Stromal cell of bone marrow (primary cell): ENCODE measurements at regions not wholly inside any gene's neighbourhood (a gene's known extent, or its start where the extent isn't known, plus 50 kb on each side); places are given as distances from the start of the nearest gene placed in this dataset.
A peak's percentile ranks its signal among the peaks of the same experiment; 100 is the strongest.
"Not testable (repeated sequence)": the region's sequence is repeated elsewhere in the genome, so short reads cannot be mapped to it uniquely, and the experiment has no call there.

ENCODE experiments used
- DNase-seq: peaks from one replicate; pipeline ENCODE4 v3.0.0-alpha.2; 2012; ENCODE audit warnings: low read depth

DNA sequence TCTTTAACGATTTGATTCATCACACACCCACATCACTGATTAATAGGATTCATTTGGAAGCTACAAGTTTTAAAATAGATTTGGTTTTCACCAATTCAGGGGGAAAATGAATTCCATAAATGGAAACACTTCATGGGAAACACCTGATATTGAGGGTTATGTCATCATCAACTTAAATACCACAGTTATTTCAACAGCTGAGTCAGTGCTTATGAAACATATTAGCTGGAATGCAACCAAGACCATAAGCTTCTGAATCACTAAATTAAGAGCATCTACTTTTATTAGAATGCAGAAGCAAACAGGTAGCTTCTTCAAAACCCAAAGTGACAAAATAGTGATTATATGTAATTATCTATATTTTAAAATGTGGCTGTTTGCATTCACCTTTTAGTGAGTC is 207.8 kb upstream of the DCAF8L1 start:
- DNase-seq: peak; percentile 15

- DNase-seq: no peak
These were observed 207.3 kb upstream of the DCAF8L1 start for GRCh38 chrX:28188526-28188925.

DNA sequence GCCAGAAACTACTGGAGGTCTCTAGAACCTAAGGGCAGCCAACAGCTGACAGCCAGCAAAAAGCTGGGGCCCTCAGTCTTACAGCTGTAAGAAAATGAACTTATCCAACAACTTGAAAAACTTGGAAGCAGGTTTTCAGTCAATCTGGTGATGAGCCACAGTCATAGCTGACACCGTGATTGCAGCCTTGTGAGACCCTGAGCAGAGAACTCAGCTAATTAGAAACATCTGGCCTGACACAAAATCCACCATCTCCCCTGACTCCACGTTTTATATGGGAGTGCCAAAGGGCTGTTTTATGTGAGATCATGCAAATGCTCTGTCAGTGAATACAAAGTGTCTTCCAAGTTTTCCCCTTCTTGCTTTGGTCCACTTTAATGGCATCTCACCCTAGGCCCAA is 198.8 kb upstream of the DCAF8L1 start:
- DNase-seq: no peak

DNA sequence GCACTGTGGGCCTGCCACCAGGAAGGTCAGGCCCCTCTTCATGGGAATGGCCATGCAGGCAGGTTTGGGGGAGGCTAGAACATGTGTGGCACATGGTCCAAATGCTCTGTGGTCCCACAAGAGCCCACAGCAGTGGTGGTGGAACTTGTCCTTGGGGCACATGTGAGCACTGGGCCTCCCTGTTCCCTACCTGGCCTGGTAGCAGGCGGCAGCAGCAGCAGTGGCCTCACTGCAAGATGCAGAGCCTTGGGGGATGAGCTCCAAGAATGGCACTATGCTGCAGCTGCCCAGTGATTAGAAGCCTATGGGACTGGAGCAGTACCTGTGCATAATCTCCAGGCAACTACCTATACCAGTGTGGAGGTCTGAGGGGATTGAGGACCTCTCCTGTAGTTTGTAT is 197.0 kb upstream of the DCAF8L1 start:
- no peak for DNase-seq

- no peak for DNase-seq
These were observed 196.0 kb upstream of the DCAF8L1 start for GRCh38 chrX:28177202-28177601.

- DNase-seq: no peak
These were observed 189.5 kb upstream of the DCAF8L1 start for GRCh38 chrX:28170713-28171112.

DNA sequence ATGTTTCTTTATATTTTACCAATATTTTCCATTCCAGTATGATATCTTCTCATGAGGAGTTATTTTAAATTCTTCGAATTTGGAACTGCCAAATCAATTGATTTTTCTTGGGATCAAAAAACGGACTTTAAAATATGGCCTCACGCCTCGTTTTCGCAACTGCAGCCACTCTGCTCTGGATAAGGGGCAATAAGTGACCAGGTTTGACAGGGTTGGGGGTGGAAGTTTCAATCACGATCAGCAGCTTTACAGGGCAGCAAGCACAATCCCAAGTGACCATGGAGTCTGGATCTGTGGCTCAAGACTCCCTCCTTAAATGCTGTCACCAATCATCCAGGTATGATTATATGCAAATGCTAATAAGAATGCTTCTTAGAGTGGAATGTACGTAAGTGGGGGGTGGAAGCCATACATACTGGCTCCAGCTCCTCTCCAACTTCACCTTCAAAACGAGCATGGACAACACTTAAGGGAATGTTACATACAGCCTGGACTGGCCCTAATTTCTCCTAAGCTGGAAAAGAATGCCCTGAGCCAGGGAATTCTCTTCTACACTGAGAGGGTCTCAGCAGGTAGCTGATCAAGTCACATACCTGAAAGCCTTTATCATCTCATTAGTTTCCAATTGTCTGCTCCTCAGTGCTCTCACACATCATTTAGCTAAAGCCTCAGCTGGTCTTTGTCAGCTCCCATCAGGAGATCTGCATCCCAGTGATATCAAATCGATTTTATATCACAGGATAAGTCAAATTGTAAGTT is 176.9 kb upstream of the DCAF8L1 start:
- no peak for DNase-seq

DNA sequence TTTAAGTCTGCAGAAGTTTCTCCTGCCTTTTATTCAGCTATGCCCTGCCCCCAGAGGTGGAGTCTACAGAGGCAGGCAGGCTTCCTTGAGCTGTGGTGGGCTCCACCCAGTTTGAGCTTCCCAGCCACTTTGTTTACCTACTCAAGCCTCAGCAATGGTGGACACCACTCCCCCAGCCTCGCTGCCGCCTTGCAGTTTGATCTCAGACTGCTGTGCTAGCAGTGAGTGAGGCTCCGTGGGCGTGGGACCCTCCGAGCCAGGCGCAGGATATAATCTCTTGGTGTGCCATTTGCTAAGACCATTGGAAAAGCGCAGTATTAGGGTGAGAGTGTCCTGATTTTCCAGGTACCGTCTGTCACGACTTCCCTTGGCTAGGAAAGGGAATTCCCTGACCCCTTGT is 171.0 kb upstream of the DCAF8L1 start:
- not testable (repeated sequence) for DNase-seq

- DNase-seq: no peak
These were observed 154.3 kb upstream of the DCAF8L1 start for GRCh38 chrX:28135378-28136047.

DNA sequence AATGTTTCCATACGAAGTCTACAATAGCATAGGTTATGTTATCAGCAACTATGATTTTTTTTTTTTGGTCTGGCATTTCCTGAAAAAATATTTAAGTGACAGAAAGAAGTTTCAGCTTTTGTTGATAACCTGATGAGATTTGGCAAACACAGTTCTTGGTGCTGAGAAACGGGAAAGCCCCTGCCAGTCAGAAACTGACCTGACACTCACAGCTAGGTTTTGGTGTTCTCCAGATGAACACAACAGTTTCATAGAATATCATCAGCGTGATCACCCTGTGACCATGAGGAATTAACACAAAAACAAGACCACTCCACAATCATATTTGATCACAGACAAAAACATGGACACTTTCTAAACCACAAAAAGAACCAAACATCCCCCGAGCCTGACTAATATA is 152.5 kb upstream of the DCAF8L1 start:
- DNase-seq: no peak

DNA sequence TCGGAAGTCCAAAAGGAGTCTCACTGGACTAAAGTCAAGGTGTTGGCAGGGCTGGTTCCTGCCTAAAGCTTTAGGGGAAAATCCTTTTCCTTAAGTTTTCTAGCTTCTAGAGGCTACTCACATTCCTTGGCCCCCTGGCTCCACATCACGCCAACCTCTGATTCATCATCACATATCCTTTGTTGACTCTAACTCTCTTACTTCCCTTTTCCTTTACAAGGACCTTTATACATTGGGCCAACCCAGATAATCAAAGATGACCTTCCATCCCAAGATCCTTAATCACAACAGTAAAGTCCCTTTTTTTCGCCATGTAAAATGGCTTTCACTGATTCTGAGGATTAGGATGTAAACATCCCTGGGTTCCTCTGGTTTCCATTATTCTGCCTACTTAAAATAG is 146.4 kb upstream of the DCAF8L1 start:
- no peak for DNase-seq

DNA sequence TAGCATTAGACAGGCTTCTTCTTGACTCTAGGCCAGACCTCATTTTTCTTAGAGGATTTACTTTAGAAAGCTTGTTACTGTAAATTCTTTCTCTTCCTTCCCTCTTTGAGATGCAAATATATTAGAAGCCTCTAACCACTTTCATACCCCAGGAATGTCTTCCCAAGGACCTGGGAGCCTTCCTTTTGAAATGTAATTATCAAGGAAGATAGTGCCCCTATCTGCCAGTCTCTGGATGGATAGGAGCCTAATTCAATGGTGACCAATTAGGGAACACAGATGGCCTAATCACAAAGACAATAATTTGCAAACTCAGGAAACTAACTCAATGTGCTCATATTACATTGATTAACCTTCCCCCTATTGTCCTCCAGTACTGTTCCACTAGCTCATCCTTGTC is 145.6 kb upstream of the DCAF8L1 start:
- no peak for DNase-seq

DNA sequence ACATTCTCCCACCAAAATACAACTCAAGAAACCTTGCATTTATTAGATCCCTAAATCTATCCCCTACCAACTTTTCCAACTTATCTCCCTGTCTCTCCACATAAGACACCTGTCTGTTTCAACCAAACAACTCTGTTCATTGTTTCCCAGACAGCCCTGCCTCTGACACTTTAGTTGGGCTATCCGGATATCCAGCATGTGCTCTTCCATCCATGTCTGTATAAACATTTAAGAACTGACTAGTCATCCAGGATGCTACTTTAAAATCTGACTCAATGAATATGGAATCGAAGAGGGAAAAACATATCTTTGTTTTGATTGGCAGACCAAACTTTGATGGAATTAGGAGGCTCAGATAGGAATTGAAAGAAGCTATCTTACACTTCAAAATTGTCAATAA is 143.2 kb upstream of the DCAF8L1 start:
- no peak for DNase-seq

DNA sequence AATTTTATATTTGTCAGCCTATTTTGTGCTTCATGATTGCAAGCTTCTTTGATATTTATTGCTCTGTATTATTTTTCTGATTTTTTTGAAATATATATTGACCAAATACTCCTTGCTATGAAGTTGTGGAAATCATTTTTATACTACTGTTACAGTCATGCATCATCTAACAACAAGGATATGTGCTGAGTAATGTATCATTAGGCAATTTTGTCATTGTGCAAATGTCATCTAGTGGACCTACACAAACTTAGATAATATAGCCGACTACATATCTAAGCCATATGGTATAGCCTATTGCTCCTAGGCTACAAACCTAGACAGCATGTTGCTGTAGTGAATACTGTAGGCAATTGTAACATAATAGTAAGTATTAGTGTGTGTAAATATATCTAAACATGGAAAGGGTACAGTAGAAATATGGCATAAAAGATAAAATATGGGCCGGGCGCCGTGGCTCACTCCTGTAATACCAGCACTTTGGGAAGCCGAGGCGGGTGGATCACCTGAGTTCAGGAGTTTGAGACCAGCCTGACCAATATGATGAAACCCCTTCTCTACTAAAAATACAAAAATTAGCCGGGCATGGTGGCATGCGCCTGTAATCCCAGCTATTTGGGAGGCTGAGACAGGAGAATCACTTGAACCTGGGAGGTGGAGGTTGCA is 139.5 kb upstream of the DCAF8L1 start:
- not testable (repeated sequence) for DNase-seq

GRCh38 chrX:28120072-28120471 is 138.8 kb upstream of the DCAF8L1 start:
- DNase-seq: no peak

- DNase-seq: no peak
These were observed 127.1 kb upstream of the DCAF8L1 start for GRCh38 chrX:28108186-28108945.

- DNase-seq: no peak
These were observed 117.9 kb upstream of the DCAF8L1 start for GRCh38 chrX:28099166-28099565.

DNA sequence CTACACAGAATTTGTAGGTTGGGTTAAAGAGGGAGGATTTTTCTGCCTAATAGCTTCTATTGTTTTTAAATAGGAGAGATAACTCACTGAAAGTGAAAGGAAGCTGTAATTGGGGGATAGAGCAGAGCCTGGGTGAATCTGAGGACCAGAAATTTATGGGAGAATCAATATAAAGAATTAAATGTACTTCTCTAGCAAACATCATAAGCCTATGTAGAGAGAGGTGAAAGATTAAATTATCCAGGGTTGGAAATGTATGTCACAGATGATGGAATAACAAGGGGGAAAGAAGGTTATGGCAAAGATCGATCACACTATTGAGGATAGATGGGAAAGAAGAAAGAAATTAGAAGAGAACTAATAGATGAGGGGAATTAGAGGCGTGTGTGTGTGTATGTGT is 104.4 kb upstream of the DCAF8L1 start:
- no peak for DNase-seq

GRCh38 chrX:28058901-28059300 is 77.7 kb upstream of the DCAF8L1 start:
- DNase-seq: no peak

DNA sequence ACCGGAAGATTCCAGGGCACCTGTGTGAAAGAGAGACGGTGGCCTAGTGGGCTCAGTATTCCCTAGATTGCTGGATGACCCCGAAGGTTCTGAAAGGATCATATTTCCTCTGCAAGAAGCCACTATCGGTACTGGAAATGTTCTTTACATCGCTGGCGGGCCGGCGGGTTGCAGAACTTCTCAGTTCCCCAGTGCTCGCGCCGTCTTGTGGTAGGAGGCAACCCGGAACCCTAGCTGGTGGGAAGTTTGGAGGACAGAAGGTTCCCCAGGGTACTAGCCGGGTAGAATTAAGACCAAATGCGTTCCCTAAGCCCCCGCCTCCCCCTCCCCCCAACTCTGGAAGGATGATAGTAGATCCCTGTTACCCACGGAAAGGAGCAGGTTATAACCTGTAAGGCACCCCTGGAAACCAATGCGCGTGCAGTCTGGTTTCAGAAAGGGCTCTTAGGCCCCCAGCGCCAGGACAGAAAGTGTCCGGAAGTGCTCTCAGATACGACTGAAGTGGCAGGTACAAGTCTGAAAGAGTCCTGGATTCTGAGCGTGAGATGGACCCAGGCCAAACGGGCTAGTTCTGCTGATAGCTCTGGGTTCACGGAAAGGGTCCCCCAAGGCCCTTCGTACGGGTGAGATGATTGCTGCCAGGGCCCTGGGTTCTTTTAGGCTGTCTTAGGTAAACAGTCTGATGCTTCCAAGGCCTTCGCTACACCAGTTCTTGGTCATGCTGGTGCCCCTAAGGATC is 61.7 kb upstream of the DCAF8L1 start:
- DNase-seq: no peak

- no peak for DNase-seq
These were observed 61.0 kb upstream of the DCAF8L1 start for GRCh38 chrX:28042260-28042659.

- no peak for DNase-seq
These were observed 58.0 kb upstream of the DCAF8L1 start for GRCh38 chrX:28039258-28039657.
